Endothelial cell of umbilical vein (primary cell): ENCODE measurements at regions not wholly inside any gene's neighbourhood (a gene's known extent, or its start where the extent isn't known, plus 50 kb on each side); places are given as distances from the start of the nearest gene placed in this dataset.

ENCODE experiments used
- BruUV-seq: library from RNA; stranded (reverse); fragments of 400-500 nt; replicated peaks from 2 replicates; lab custom pipeline; 2021; lab: Mats Ljungman, UMichigan
- CTCF ChIA-PET: fragments of 300-600, 350-600 bp; sonication (Branson Sonifier 250); formaldehyde crosslinking; loops from one replicate; lab custom pipeline; 2021; ENCODE audit warnings: antibody characterized with exemption, inconsistent platforms; lab: Charles Lee
- POLR2A ChIA-PET: fragments of 300-600, 350-600 bp; sonication (Branson Sonifier 250); formaldehyde crosslinking; loops from one replicate; lab custom pipeline; 2021; ENCODE audit warnings: antibody characterized with exemption, inconsistent platforms; lab: Charles Lee
- DNase-seq: peaks from one replicate; pipeline ENCODE4 v3.0.0-alpha.2; 2011; ENCODE audit warnings: low read depth, low spot score
- FAIRE-seq: peaks from 2 replicates; lab custom pipeline; 2011; peaks lifted over from hg19 to GRCh38; lab: Jason Lieb, UNC
- H2AFZ ChIP-seq: 2 replicates; pipeline ENCODE4 v1.6.0; 2012; ENCODE audit warnings: low read depth, low read length, control low read depth, inconsistent platforms
- H3K27ac ChIP-seq: 2 replicates; pipeline ENCODE4 v1.5.1; 2011; ENCODE audit warnings: low read depth, mild to moderate bottlenecking, control low read depth, low read length, moderate library complexity; ENCODE audit not compliant: insufficient read depth
- H3K27me3 ChIP-seq, 2 experiments: 2 replicates each; pipeline versions ENCODE4 v1.6.0 to v1.6.1; 2011; ENCODE audit warnings: low read length in 2 of 2, mixed read lengths in 1 of 2; ENCODE audit not compliant: control insufficient read depth in 2 of 2, insufficient read depth in 2 of 2
- H3K36me3 ChIP-seq, 2 experiments: 2 replicates in 1 of 2; 3 replicates in 1 of 2; pipeline ENCODE4 v1.5.1; 2011; ENCODE audit warnings: low read length in 2 of 2, mild to moderate bottlenecking in 1 of 2, moderate library complexity in 1 of 2; ENCODE audit not compliant: control insufficient read depth in 2 of 2, insufficient read depth in 2 of 2; ENCODE audit errors: extremely low read depth in 1 of 2
- H3K4me1 ChIP-seq: 3 replicates; pipeline ENCODE4 v1.5.1; 2011; ENCODE audit warnings: mild to moderate bottlenecking, low read length; ENCODE audit not compliant: control insufficient read depth, insufficient read depth; ENCODE audit errors: extremely low read depth
- H3K4me2 ChIP-seq: 2 replicates; pipeline ENCODE4 v1.6.1; 2011; ENCODE audit warnings: low read length, control low read depth, mixed read lengths; ENCODE audit not compliant: insufficient read depth
- H3K4me3 ChIP-seq, 3 experiments: fragments of 200-600 bp in 1 of 3; sonication (generic), shearing (Covaris generic) in 1 of 3; replicated peaks in 1 of 3; 2 replicates each; pipeline ENCODE4 v1.5.1; 2011 to 2016; ENCODE audit warnings: control low read depth in 3 of 3, low read length in 3 of 3, mild to moderate bottlenecking in 2 of 3, inconsistent platforms in 1 of 3, low read depth in 1 of 3, moderate library complexity in 1 of 3; ENCODE audit not compliant: insufficient read depth in 1 of 3
- H3K79me2 ChIP-seq: 2 replicates; pipeline ENCODE4 v1.6.0; 2012; ENCODE audit warnings: low read length, inconsistent platforms; ENCODE audit not compliant: control insufficient read depth, insufficient read depth
- H3K9ac ChIP-seq: replicated peaks from 2 replicates; pipeline ENCODE3; 2011; ENCODE audit warnings: low read length, control low read depth; ENCODE audit not compliant: insufficient read depth; ENCODE audit errors: extremely low read depth
- H3K9me1 ChIP-seq: replicated peaks from 3 replicates; pipeline ENCODE4 v1.6.0; 2011; ENCODE audit warnings: mild to moderate bottlenecking, low read length; ENCODE audit not compliant: control insufficient read depth, insufficient read depth; ENCODE audit errors: extremely low read depth
- H3K9me3 ChIP-seq: replicated peaks from 2 replicates; pipeline ENCODE4 v1.5.1; 2012; ENCODE audit warnings: low read length, inconsistent platforms; ENCODE audit not compliant: control insufficient read depth, insufficient read depth
- H4K20me1 ChIP-seq: replicated peaks from 2 replicates; pipeline ENCODE3; 2011; ENCODE audit warnings: mild to moderate bottlenecking, low read length; ENCODE audit not compliant: control insufficient read depth, insufficient read depth; ENCODE audit errors: extremely low read depth
- CTCF ChIP-seq, 2 donors: IDR thresholded peaks; 1 replicate in 1 of 2; 2 replicates in 1 of 2; pipeline ENCODE4 v1.5.1; 2011; ENCODE audit warnings: low read length in 2 of 2, mild to moderate bottlenecking in 2 of 2, moderate library complexity in 2 of 2, control low read depth in 1 of 2, inconsistent platforms in 1 of 2, low read depth in 1 of 2; ENCODE audit not compliant: insufficient read depth in 1 of 2; ENCODE audit errors: extremely low read depth in 1 of 2
- EZH2 ChIP-seq: IDR thresholded peaks from 2 replicates; pipeline ENCODE4 v1.6.1; 2012; ENCODE audit warnings: borderline replicate concordance, low read depth, mild to moderate bottlenecking, moderate library complexity, low read length, inconsistent platforms; ENCODE audit not compliant: severe bottlenecking
- FOS ChIP-seq: IDR thresholded peaks from 2 replicates; pipeline ENCODE4 v1.6.1; 2011; ENCODE audit warnings: mild to moderate bottlenecking, low read length, moderate library complexity, borderline replicate concordance; ENCODE audit not compliant: insufficient read depth
- GATA2 ChIP-seq: IDR thresholded peaks from 2 replicates; pipeline ENCODE4 v1.7.0; 2011; ENCODE audit warnings: low read depth, mild to moderate bottlenecking, moderate library complexity, mixed read lengths, low read length; ENCODE audit not compliant: insufficient read length, insufficient read depth
- JUN ChIP-seq: IDR thresholded peaks from 2 replicates; pipeline ENCODE4 v1.6.1; 2011; ENCODE audit warnings: borderline replicate concordance, low read depth; ENCODE audit not compliant: insufficient read length, insufficient read depth
- MAX ChIP-seq: IDR thresholded peaks from 2 replicates; pipeline ENCODE4 v1.6.1; 2011; ENCODE audit not compliant: insufficient read depth, insufficient read length
- MYC ChIP-seq: IDR thresholded peaks from one replicate; pipeline ENCODE4 v1.6.1; 2011; ENCODE audit warnings: mild to moderate bottlenecking, low read depth, low read length
- POLR2A ChIP-seq: IDR thresholded peaks from 2 replicates; pipeline ENCODE4 v1.6.1; 2012; ENCODE audit warnings: low read depth, mild to moderate bottlenecking, control low read depth, low read length
- POLR2AphosphoS5 ChIP-seq: IDR thresholded peaks from 2 replicates; pipeline ENCODE4 v1.6.1; 2012; ENCODE audit warnings: low read depth, mild to moderate bottlenecking, control low read depth, low read length, moderate library complexity; ENCODE audit not compliant: insufficient read depth
- dilution Hi-C: fragments of 300-500 bp; cut with MboI; formaldehyde crosslinking; loops from one replicate; pipeline ENCODE4 v1.15.0; 2019; ENCODE audit warnings: low sequenced_read_pairs; ENCODE audit not compliant: extremely low pct_ligation_motif_present
- intact Hi-C: fragments of 100-400 bp; cut with micrococcal nuclease; formaldehyde crosslinking; loops from one replicate; pipeline ENCODE4 v1.10.0; 2022

DNA sequence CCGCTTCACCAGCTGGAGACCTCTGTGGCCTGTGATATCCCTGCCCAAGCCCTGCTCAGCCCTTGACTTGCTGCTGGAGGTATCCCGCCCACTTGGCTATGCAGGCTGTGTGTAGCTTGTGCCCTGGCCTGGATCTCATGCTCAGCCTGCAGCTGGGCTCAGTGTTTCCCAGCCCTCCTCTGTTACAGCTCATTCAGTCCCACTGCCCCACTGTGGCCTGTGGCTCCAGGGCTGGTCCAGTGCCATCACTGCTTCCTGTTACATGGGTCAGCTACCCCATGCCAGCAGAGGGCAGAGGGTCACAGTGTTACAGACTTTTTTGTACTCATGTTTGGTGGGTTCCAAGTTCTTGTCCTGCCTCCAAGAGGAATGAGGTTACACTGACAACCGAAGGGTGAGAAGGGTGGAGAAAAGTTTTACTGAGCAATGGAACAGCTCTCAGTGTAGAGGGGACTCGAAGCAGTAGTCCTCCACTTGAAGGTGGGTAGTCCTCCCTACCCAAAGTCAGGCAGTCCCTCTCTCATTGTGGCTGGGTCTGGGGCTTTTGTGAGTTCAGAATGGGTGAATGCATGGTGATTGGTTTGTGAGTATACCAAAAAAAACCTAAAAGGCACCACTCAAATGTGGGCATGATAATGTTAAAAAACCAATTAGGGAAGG is 100.4 kb downstream of the ANKRD7 start:
- intact Hi-C loops = no loop called here
- CTCF ChIA-PET = no interaction called here
- no peak for TF ChIP-seq POLR2AphosphoS5
- no peak for TF ChIP-seq POLR2A
- no peak for TF ChIP-seq CTCF (IDR thresholded peaks at IDR 0.05; ENCODE audit: extremely low read depth in 1 of 2, insufficient read depth in 1 of 2, low read depth in 1 of 2, low read length in 2 of 2)
- TF ChIP-seq GATA2 = no peak
- no peak for TF ChIP-seq FOS
- no peak for TF ChIP-seq MAX
- no peak for TF ChIP-seq EZH2
- TF ChIP-seq JUN = no peak
- TF ChIP-seq MYC = no peak
- H3K9ac ChIP-seq = no peak overlapping the region
- no peak for DNase-seq
- no peaks in the 10 kb centered on the region for H3K4me1 ChIP-seq
- H3K36me3 ChIP-seq = no peaks in the 10 kb centered on the region
- POLR2A ChIA-PET = no interaction called here
- no peaks in the 10 kb centered on the region for H3K9me3 ChIP-seq
- H4K20me1 ChIP-seq = no peaks in the 10 kb centered on the region
- no peak overlapping the region for H2AFZ ChIP-seq
- FAIRE-seq = no peak
- no peaks in the 10 kb centered on the region for H3K27me3 ChIP-seq
- BruUV-seq = no TSS peak
- no peaks in the 10 kb centered on the region for H3K9me1 ChIP-seq
- dilution Hi-C loops = no loop called here
- H3K79me2 ChIP-seq = no peaks in the 10 kb centered on the region
- H3K27ac ChIP-seq = no peak overlapping the region
- H3K4me3 ChIP-seq = no peak overlapping the region
- H3K4me2 ChIP-seq = no peak overlapping the region
